ENCODE measurements at regions not wholly inside any gene's neighbourhood (a gene's known extent, or its start where the extent isn't known, plus 50 kb on each side); places are given as distances from the start of the nearest gene placed in this dataset.

DNA sequence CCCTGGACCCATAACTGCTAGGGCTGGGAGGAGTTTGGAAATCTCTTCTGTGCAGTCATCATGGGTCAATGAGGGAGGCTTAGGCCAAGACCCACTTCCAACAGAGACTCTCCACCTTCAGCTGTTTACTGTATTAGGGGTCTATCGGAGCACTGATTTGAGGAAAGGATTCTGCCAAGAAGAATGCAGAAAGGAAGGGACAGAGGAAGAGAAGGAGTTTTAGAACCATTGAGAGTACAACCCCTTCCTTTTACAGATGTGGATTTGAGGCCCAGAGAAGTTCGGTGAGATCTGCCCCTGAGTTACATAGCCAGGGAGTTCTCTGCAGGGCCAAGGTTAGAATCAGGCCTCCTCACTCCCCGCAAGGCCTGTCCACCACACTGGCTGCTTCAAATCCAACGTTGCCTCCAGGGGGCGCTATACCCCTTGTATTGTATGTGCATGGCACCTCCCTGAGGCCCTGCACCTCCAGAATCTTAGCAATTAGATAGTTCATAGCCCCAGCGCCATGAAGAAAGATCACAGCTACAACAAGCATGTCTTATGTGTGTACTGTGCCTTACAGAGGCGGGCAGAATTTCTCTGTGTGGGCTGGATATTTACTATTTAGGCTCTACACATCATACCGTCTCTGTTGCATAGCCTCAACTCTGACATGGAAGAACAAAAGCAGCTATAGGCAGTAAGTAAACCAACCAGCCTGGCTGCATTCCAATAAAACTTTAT lies 246.8 kb downstream of the SKIDA1 start:
- H3K27me3 Mint-ChIP-seq (ENCODE audit: unreplicated experiment): peaks cover 2% of the 10 kb centered on the region
- peaks cover 2% of the 10 kb centered on the region for H3K4me1 Mint-ChIP-seq (ENCODE audit: unreplicated experiment)
- H3K27ac Mint-ChIP-seq (ENCODE audit: unreplicated experiment): no peak overlapping the region
- TF ChIP-seq, protein P1, sequence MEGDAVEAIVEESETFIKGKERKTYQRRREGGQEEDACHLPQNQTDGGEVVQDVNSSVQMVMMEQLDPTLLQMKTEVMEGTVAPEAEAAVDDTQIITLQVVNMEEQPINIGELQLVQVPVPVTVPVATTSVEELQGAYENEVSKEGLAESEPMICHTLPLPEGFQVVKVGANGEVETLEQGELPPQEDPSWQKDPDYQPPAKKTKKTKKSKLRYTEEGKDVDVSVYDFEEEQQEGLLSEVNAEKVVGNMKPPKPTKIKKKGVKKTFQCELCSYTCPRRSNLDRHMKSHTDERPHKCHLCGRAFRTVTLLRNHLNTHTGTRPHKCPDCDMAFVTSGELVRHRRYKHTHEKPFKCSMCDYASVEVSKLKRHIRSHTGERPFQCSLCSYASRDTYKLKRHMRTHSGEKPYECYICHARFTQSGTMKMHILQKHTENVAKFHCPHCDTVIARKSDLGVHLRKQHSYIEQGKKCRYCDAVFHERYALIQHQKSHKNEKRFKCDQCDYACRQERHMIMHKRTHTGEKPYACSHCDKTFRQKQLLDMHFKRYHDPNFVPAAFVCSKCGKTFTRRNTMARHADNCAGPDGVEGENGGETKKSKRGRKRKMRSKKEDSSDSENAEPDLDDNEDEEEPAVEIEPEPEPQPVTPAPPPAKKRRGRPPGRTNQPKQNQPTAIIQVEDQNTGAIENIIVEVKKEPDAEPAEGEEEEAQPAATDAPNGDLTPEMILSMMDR (IDR thresholded peaks at IDR 0.05; ENCODE audit: unreplicated experiment): peak; percentile 87
- H3K4me3 Mint-ChIP-seq (ENCODE audit: unreplicated experiment): no peak overlapping the region
- no peaks in the 10 kb centered on the region for H3K36me3 Mint-ChIP-seq (ENCODE audit: low read depth, unreplicated experiment)
- no peaks in the 10 kb centered on the region for H3K9me3 Mint-ChIP-seq (ENCODE audit: unreplicated experiment)
- DNase-seq (ENCODE audit: low spot score): peak; percentile 96

DNA sequence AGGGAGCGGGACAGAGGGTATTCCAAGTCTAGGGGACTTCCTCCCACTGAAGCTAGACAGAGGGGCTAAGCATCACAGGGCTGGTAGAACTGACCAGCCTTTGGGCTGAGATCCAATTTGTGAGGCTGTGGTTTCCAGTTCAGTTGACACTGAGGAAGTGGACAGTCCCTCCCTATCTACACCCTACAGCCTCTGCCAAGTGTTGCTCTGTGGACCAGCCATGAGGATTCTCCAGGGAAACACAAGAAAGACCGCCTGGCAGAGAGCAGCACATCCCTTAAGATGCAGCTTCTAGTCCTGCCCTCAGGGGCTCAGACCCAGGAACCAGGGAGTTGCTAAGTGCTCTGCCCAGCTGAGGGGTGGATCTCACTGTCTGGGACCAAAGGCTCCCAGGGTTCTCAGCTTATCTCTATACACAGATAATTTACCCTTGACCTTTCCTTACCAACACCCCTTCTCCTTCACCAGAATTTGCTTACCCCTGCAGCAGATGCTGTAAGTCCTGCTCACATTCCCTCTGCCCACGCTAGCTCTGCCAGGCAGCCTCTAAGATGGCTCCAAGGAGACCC lies 252.0 kb downstream of the SKIDA1 start:
- H3K4me1 Mint-ChIP-seq (ENCODE audit: unreplicated experiment): peaks cover 5% of the 10 kb centered on the region

DNA sequence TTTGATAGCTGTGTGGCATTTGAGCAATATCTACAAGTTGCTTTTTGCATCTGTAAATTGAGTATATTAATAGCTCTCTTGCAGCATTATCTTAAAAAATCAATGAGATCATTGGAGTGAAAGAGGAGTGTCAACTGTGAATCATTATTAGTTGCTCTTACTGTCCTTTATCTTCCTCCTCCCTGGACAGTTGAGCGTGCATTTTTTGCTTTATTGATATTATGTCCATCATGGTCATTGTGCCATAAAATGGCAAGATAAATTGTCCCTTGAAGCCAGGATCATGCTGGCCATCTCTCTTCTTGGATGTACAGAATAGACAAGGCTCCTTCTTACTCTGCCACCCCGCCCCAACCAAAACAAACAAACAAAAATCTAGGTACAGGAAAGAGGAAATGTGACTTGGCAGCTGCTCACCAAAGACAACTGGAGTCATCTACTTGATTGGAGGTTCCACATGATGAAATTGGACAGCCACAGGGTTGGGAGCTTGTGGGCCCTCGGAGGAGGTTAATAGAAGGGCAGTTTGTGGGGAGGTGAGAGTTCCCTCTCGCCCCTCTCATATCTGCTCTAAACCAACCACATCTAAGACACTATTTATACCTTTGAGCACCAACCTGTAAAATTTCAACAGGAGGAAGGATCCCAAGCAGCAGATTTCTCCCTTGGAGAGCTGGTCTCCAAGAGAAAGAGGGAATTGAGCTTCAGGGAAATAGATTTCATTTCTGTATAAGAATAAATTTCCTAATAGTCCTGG lies 252.7 kb downstream of the SKIDA1 start:
- no peaks in the 10 kb centered on the region for H3K36me3 Mint-ChIP-seq (ENCODE audit: low read depth, unreplicated experiment)
- no peak overlapping the region for H3K4me3 Mint-ChIP-seq (ENCODE audit: unreplicated experiment)
- H3K27ac Mint-ChIP-seq (ENCODE audit: unreplicated experiment): no peak overlapping the region
- no peaks in the 10 kb centered on the region for H3K9me3 Mint-ChIP-seq (ENCODE audit: unreplicated experiment)
- TF ChIP-seq, protein P1 (IDR thresholded peaks at IDR 0.05; ENCODE audit: unreplicated experiment): no peak
- no peak for DNase-seq (ENCODE audit: low spot score)
- H3K27me3 Mint-ChIP-seq (ENCODE audit: unreplicated experiment): no peaks in the 10 kb centered on the region
- H3K4me1 Mint-ChIP-seq (ENCODE audit: unreplicated experiment): peaks cover 5% of the 10 kb centered on the region

More for the DNA sequence above, 252.0 kb downstream of the SKIDA1 start:
- Mint-ChIP-seq H3K27ac (ENCODE audit: unreplicated experiment) (no peak overlapping the region), H3K36me3 (ENCODE audit: low read depth, unreplicated experiment) (no peaks in the 10 kb centered on the region), H3K4me3 (ENCODE audit: unreplicated experiment) (no peak overlapping the region), H3K27me3 (ENCODE audit: unreplicated experiment) (no peaks in the 10 kb centered on the region), H3K9me3 (ENCODE audit: unreplicated experiment) (no peaks in the 10 kb centered on the region)
- TF ChIP-seq, protein P1 (IDR thresholded peaks at IDR 0.05; ENCODE audit: unreplicated experiment): no peak
- DNase-seq (ENCODE audit: low spot score): no peak

DNA sequence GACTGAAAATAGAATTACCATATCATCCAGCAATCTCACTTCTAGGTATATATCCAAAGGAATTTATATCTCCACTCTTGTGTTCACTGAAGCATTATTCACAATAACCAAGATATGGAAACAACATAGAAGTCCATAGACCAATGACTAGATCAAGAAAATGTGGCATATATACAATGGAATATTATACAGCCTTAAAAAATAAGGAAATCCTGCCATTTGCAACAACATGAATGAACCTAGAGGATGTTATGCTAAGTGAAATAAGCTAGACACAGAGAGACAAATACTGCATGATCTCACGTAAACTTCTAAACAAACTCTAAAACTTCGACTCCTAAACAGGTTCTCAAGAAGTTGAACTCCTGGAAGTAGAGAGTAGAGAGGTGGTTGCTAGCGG lies 254.5 kb downstream of the SKIDA1 start:
- Mint-ChIP-seq H3K36me3 (ENCODE audit: low read depth, unreplicated experiment) (no peaks in the 10 kb centered on the region), H3K27me3 (ENCODE audit: unreplicated experiment) (no peaks in the 10 kb centered on the region), H3K27ac (ENCODE audit: unreplicated experiment) (no peak overlapping the region), H3K4me1 (ENCODE audit: unreplicated experiment) (peaks cover 5% of the 10 kb centered on the region), H3K9me3 (ENCODE audit: unreplicated experiment) (no peaks in the 10 kb centered on the region), H3K4me3 (ENCODE audit: unreplicated experiment) (no peak overlapping the region)
- TF ChIP-seq, protein P1 (IDR thresholded peaks at IDR 0.05; ENCODE audit: unreplicated experiment): no peak
- DNase-seq (ENCODE audit: low spot score): no peak

DNA sequence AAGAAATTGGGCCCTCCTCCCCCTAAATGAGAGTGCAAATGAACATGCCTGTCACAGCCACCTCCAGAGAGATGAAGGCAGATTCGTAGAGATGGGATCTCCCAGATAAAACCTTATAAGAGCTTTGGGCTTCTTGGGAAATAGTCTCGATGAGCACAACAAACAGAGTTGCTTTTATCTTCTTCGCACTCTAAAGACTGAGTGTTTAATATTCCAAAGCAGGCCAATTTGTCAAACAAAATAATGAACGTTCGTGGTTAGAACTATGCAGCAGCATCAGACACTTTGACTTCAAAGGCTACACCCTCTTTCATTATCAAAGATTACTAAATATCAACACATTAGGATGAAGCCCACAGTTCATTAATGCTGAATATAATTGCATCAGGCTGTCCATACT lies 256.2 kb downstream of the SKIDA1 start:
- Mint-ChIP-seq H3K36me3 (ENCODE audit: low read depth, unreplicated experiment) (no peaks in the 10 kb centered on the region), H3K4me1 (ENCODE audit: unreplicated experiment) (peaks cover 5% of the 10 kb centered on the region), H3K27me3 (ENCODE audit: unreplicated experiment) (no peaks in the 10 kb centered on the region), H3K4me3 (ENCODE audit: unreplicated experiment) (no peak overlapping the region), H3K27ac (ENCODE audit: unreplicated experiment) (no peak overlapping the region), H3K9me3 (ENCODE audit: unreplicated experiment) (no peaks in the 10 kb centered on the region)
- DNase-seq (ENCODE audit: low spot score): no peak
- TF ChIP-seq, protein P1 (IDR thresholded peaks at IDR 0.05; ENCODE audit: unreplicated experiment): no peak
